ENCODE measurements at regions not wholly inside any gene's neighbourhood (a gene's known extent, or its start where the extent isn't known, plus 50 kb on each side); places are given as distances from the start of the nearest gene placed in this dataset.

DNA sequence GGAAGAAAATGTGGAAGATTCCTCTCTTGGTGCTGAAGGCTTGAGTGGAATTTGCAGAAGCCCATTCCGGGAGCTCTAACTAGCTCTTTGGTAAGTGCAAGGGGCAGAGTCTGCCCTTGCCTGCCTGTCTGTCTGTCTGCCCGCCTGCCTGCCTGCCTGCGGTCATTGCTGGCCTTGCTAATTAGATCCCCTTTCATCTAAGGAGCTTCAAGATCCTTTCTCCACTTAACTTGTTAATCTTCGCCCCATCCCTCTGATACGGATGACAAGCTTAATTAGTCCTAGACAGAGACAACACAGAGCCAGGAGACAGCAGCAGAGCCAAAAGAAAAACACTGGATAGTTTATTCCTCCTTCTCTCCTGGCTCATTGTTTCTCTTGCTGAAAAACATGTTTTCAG lies 80.2 kb upstream of the GADD45A start:
- Histone ChIP-seq H3K79me2 (ENCODE audit: low read length) (no peaks in the 10 kb centered on the region), H3K36me3 (replicated peaks; ENCODE audit: low read depth, low read length) (no peaks in the 10 kb centered on the region), H3K4me3 (ENCODE audit: low read length) (no peak overlapping the region), H3K9me3 (ENCODE audit: insufficient read depth, low read length) (no peaks in the 10 kb centered on the region), H4K20me1 (ENCODE audit: insufficient read depth, low read length) (no peaks in the 10 kb centered on the region), H3K27me3 (ENCODE audit: low read depth, low read length) (no peaks in the 10 kb centered on the region), H3K4me1 (ENCODE audit: low read length) (no peaks in the 10 kb centered on the region), H3K27ac (ENCODE audit: low read length) (no peak overlapping the region), H2AFZ (ENCODE audit: low read depth, low read length) (no peak overlapping the region), H3K4me2 (ENCODE audit: low read length) (no peak overlapping the region), H3K9ac (ENCODE audit: low read length) (no peak overlapping the region)
- no peak for TF ChIP-seq EZH2phosphoT487 (IDR thresholded peaks at IDR 0.05; ENCODE audit: low read depth)
- TF ChIP-seq, protein P1, sequence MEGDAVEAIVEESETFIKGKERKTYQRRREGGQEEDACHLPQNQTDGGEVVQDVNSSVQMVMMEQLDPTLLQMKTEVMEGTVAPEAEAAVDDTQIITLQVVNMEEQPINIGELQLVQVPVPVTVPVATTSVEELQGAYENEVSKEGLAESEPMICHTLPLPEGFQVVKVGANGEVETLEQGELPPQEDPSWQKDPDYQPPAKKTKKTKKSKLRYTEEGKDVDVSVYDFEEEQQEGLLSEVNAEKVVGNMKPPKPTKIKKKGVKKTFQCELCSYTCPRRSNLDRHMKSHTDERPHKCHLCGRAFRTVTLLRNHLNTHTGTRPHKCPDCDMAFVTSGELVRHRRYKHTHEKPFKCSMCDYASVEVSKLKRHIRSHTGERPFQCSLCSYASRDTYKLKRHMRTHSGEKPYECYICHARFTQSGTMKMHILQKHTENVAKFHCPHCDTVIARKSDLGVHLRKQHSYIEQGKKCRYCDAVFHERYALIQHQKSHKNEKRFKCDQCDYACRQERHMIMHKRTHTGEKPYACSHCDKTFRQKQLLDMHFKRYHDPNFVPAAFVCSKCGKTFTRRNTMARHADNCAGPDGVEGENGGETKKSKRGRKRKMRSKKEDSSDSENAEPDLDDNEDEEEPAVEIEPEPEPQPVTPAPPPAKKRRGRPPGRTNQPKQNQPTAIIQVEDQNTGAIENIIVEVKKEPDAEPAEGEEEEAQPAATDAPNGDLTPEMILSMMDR (IDR thresholded peaks at IDR 0.05; ENCODE audit: low read depth, low read length) = no peak

DNA sequence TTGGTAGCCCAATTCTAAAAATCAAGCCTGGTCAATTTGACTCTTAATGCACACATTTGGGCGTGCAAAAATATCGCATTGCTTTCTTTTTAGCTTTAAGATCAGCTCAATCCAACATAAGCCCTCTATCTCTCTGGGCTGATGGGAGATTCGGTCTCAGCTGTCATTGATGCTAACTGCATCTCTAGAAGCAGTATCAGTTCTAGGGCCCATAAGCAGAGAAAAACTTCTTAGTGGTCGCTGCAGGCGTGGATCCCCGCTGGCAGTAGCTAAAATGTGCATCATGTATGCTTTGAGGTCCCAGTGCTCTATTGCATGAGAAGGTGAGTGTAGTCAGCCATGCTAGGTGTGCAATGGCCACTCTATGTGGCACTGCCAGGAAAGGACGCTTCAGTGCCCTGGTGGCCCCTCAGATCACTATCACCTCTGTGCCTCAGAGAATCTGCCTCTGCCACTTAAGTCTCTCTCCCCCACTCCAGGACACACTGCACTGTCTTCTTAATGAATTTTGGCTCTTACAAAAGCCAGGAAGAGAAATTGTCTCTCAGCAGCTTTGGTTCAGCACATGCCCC lies 79.7 kb upstream of the GADD45A start:
- H3K27ac ChIP-seq (ENCODE audit: low read length) = no peak overlapping the region
- no peak for TF ChIP-seq EZH2phosphoT487 (IDR thresholded peaks at IDR 0.05; ENCODE audit: low read depth)
- TF ChIP-seq, protein P1 (IDR thresholded peaks at IDR 0.05; ENCODE audit: low read depth, low read length) = no peak
- no peaks in the 10 kb centered on the region for H3K4me1 ChIP-seq (ENCODE audit: low read length)
- H4K20me1 ChIP-seq (ENCODE audit: insufficient read depth, low read length) = no peaks in the 10 kb centered on the region
- H3K36me3 ChIP-seq (replicated peaks; ENCODE audit: low read depth, low read length) = no peaks in the 10 kb centered on the region
- H3K4me2 ChIP-seq (ENCODE audit: low read length) = no peak overlapping the region
- H3K9me3 ChIP-seq (ENCODE audit: insufficient read depth, low read length) = no peaks in the 10 kb centered on the region
- no peaks in the 10 kb centered on the region for H3K27me3 ChIP-seq (ENCODE audit: low read depth, low read length)
- no peak overlapping the region for H2AFZ ChIP-seq (ENCODE audit: low read depth, low read length)
- no peaks in the 10 kb centered on the region for H3K79me2 ChIP-seq (ENCODE audit: low read length)
- H3K9ac ChIP-seq (ENCODE audit: low read length) = no peak overlapping the region
- no peak overlapping the region for H3K4me3 ChIP-seq (ENCODE audit: low read length)

DNA sequence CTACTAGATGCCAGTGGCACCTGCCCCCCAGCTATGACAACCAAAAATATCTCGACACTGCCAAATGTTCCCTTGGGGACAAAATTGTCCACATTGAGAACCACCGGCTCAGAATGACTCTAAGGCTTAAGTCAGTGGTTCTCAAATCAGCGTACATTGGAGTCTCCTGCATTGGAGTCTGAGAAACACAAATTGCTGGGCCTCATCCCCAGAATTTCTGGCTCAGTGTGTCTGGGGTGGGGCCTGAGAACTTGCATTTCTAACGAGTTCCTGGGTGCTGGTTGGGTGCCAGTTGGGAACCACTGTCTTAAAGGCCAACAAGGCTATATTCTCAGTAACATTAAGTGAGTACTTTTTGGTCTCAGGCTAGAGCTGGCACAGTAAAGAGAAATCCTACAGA lies 77.7 kb upstream of the GADD45A start:
- Histone ChIP-seq H3K4me3 (ENCODE audit: low read length) (no peak overlapping the region), H4K20me1 (ENCODE audit: insufficient read depth, low read length) (no peaks in the 10 kb centered on the region), H3K79me2 (ENCODE audit: low read length) (no peaks in the 10 kb centered on the region), H3K27me3 (ENCODE audit: low read depth, low read length) (no peaks in the 10 kb centered on the region), H3K4me1 (ENCODE audit: low read length) (no peaks in the 10 kb centered on the region), H2AFZ (ENCODE audit: low read depth, low read length) (no peak overlapping the region), H3K27ac (ENCODE audit: low read length) (no peak overlapping the region), H3K9me3 (ENCODE audit: insufficient read depth, low read length) (no peaks in the 10 kb centered on the region), H3K36me3 (replicated peaks; ENCODE audit: low read depth, low read length) (no peaks in the 10 kb centered on the region), H3K4me2 (ENCODE audit: low read length) (no peak overlapping the region), H3K9ac (ENCODE audit: low read length) (no peak overlapping the region)
- TF ChIP-seq EZH2phosphoT487 (IDR thresholded peaks at IDR 0.05; ENCODE audit: low read depth) = no peak
- TF ChIP-seq, protein P1 (IDR thresholded peaks at IDR 0.05; ENCODE audit: low read depth, low read length) = no peak

DNA sequence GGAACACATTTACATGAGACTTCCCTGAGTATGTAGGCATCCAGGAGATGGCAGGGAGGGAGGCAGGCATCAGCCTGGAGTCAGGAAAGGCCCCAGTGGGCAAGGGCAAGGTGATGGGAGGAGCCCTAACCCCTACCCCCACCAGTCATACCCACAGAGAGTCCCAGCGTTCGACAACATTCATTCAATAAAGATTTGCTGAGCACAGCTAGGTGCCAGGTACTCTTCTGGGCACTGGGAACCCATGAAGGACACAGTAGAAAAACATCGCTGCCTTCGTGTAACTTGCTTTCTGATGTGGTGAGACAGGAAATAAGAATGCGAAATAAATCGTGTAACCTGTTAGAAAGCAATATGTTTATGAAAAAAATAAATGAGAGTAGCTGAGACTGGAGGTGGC lies 77.3 kb upstream of the GADD45A start:
- no peak overlapping the region for H3K4me3 ChIP-seq (ENCODE audit: low read length)
- H3K9ac ChIP-seq (ENCODE audit: low read length) = no peak overlapping the region
- H3K4me2 ChIP-seq (ENCODE audit: low read length) = no peak overlapping the region
- no peaks in the 10 kb centered on the region for H4K20me1 ChIP-seq (ENCODE audit: insufficient read depth, low read length)
- TF ChIP-seq EZH2phosphoT487 (IDR thresholded peaks at IDR 0.05; ENCODE audit: low read depth) = no peak
- TF ChIP-seq, protein P1 (IDR thresholded peaks at IDR 0.05; ENCODE audit: low read depth, low read length) = no peak
- H3K79me2 ChIP-seq (ENCODE audit: low read length) = no peaks in the 10 kb centered on the region
- H3K4me1 ChIP-seq (ENCODE audit: low read length) = no peaks in the 10 kb centered on the region
- no peaks in the 10 kb centered on the region for H3K36me3 ChIP-seq (replicated peaks; ENCODE audit: low read depth, low read length)
- no peaks in the 10 kb centered on the region for H3K27me3 ChIP-seq (ENCODE audit: low read depth, low read length)
- H3K9me3 ChIP-seq (ENCODE audit: insufficient read depth, low read length) = no peaks in the 10 kb centered on the region
- no peak overlapping the region for H3K27ac ChIP-seq (ENCODE audit: low read length)
- no peak overlapping the region for H2AFZ ChIP-seq (ENCODE audit: low read depth, low read length)

All from OCI-LY3 (cell line).